Fibroblast of lung (primary cell): ENCODE measurements at regions not wholly inside any gene's neighbourhood (a gene's known extent, or its start where the extent isn't known, plus 50 kb on each side); places are given as distances from the start of the nearest gene placed in this dataset.

Source experiments
- DNase-seq, 2 donors: peaks; one replicate each; pipeline versions ENCODE4 v3.0.0 to v3.0.0-alpha.2; 2010; ENCODE audit warnings: low read depth in 2 of 2
- H2AFZ ChIP-seq: 2 replicates; pipeline ENCODE4 v1.5.1; 2012; ENCODE audit warnings: low read length, control low read depth, inconsistent platforms
- H3K27ac ChIP-seq: 2 replicates; pipeline ENCODE4 v1.5.1; 2011; ENCODE audit warnings: low read length, control low read depth; ENCODE audit not compliant: insufficient read depth
- H3K27me3 ChIP-seq: 2 replicates; pipeline ENCODE4 v1.5.1; 2011; ENCODE audit warnings: mild to moderate bottlenecking, low read length; ENCODE audit not compliant: control insufficient read depth, insufficient read depth
- H3K36me3 ChIP-seq: 2 replicates; pipeline ENCODE4 v1.5.1; 2011; ENCODE audit warnings: low read length; ENCODE audit not compliant: control insufficient read depth, insufficient read depth
- H3K4me1 ChIP-seq: 2 replicates; pipeline ENCODE4 v1.5.1; 2011; ENCODE audit warnings: low read length; ENCODE audit not compliant: control insufficient read depth, insufficient read depth; ENCODE audit errors: extremely low read depth
- H3K4me2 ChIP-seq: 2 replicates; pipeline ENCODE4 v1.5.1; 2011; ENCODE audit warnings: low read length, control low read depth; ENCODE audit not compliant: insufficient read depth; ENCODE audit errors: extremely low read depth
- H3K4me3 ChIP-seq, 4 experiments: fragments of 200-600 bp in 1 of 4; sonication (generic) in 1 of 4; replicated peaks in 1 of 4; 2 replicates each; pipeline ENCODE4 v1.5.1; 2011 to 2016; ENCODE audit warnings: low read length in 4 of 4, low read depth in 3 of 4, mild to moderate bottlenecking in 3 of 4, control low read depth in 2 of 4, inconsistent platforms in 1 of 4, mixed read lengths in 1 of 4; ENCODE audit not compliant: insufficient read depth in 1 of 4; ENCODE audit errors: control extremely low read depth in 1 of 4
- H3K79me2 ChIP-seq: 2 replicates; pipeline ENCODE4 v1.5.1; 2012; ENCODE audit warnings: mild to moderate bottlenecking, low read length, inconsistent platforms; ENCODE audit not compliant: control insufficient read depth, insufficient read depth
- H3K9ac ChIP-seq: 2 replicates; pipeline ENCODE4 v1.5.1; 2011; ENCODE audit warnings: mild to moderate bottlenecking, low read length, control low read depth; ENCODE audit not compliant: insufficient read depth
- H3K9me3 ChIP-seq: 2 replicates; pipeline ENCODE4 v1.5.1; 2012; ENCODE audit warnings: low read depth, low read length; ENCODE audit not compliant: control insufficient read depth, insufficient read depth
- H4K20me1 ChIP-seq: 2 replicates; pipeline ENCODE4 v1.5.1; 2011; ENCODE audit warnings: low read length; ENCODE audit not compliant: control insufficient read depth, insufficient read depth; ENCODE audit errors: extremely low read depth
- EZH2 ChIP-seq: IDR thresholded peaks from 2 replicates; pipeline ENCODE4 v1.5.1; 2012; ENCODE audit warnings: low read length, control low read depth, mild to moderate bottlenecking; ENCODE audit errors: missing control alignments
- TF ChIP-seq, protein P1 (sequence below), 2 donors: IDR thresholded peaks in 1 of 2; conservative IDR thresholded peaks in 1 of 2; 1 replicate in 1 of 2; 2 replicates in 1 of 2; pipeline ENCODE4 v1.5.1; 2011 to 2012; ENCODE audit warnings: low read length in 2 of 2, control low read depth in 1 of 2, inconsistent platforms in 1 of 2, low read depth in 1 of 2, mild to moderate bottlenecking in 1 of 2

DNA sequence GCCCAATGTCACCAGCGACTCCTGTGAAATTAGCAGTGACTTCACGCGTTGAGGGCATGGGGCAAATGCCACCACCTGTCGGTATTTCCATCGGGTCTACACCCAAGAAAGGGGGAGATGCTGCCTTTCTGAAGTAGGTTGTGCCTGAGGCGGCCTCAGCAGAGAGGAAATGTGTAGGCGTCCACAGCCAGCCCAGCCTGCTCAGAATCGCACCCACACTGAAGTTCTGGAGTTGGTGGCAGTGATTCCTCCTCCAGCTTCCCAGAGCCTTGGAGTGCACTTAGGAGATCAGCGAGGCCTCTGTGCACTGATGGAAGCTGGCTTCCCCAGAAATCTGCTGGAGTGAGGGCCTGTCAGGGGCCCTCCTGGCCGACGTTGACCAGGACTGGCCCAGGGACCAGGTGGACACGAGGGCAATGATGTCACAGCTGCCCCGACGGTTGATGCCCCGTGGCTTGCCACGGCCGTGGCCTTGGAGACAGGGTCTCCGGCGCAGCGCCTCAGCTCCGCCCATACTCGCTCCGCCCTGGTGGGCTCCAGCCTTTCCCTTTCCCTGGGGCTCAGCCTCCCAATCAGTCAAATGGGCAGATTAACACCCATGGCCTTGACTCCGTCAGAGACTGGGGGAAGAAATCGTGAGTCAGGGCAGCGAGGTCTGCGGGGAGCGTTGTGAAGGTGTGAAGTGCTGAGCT lies 484.8 kb downstream of the PREX1 start:
- TF ChIP-seq EZH2: no peak
- no peak overlapping the region for H3K4me3 ChIP-seq
- no peaks in the 10 kb centered on the region for H4K20me1 ChIP-seq
- H3K9me3 ChIP-seq: no peaks in the 10 kb centered on the region
- no peak overlapping the region for H3K27ac ChIP-seq
- H2AFZ ChIP-seq: no peak overlapping the region
- no peaks in the 10 kb centered on the region for H3K79me2 ChIP-seq
- H3K36me3 ChIP-seq: no peaks in the 10 kb centered on the region
- no peaks in the 10 kb centered on the region for H3K27me3 ChIP-seq
- no peak overlapping the region for H3K4me2 ChIP-seq
- no peak for DNase-seq
- H3K9ac ChIP-seq: no peak overlapping the region
- no peaks in the 10 kb centered on the region for H3K4me1 ChIP-seq

DNA sequence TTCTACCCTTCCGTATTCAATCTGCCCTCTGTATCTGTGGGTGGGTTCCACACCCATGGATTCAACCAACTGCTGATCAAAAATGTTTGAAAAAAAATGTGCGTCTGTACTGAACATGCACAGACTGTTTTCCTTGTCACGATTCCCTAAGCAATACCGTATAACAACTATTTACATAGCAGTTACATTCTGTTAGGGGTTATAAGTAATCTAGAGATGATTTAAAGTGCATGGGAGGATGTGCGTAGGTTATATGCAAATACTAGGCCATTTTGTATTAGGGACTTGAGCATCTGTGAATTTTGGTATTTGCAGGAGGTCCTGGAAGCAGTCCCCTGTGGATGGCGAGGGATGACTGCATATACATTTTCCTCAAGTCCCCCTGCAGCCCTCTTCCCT lies 486.9 kb downstream of the PREX1 start:
- H3K9ac ChIP-seq: no peak overlapping the region
- H2AFZ ChIP-seq: no peak overlapping the region
- no peaks in the 10 kb centered on the region for H3K27me3 ChIP-seq
- H3K4me1 ChIP-seq: no peaks in the 10 kb centered on the region
- no peak for DNase-seq
- no peak overlapping the region for H3K4me3 ChIP-seq
- no peak for TF ChIP-seq EZH2
- TF ChIP-seq, protein P1, sequence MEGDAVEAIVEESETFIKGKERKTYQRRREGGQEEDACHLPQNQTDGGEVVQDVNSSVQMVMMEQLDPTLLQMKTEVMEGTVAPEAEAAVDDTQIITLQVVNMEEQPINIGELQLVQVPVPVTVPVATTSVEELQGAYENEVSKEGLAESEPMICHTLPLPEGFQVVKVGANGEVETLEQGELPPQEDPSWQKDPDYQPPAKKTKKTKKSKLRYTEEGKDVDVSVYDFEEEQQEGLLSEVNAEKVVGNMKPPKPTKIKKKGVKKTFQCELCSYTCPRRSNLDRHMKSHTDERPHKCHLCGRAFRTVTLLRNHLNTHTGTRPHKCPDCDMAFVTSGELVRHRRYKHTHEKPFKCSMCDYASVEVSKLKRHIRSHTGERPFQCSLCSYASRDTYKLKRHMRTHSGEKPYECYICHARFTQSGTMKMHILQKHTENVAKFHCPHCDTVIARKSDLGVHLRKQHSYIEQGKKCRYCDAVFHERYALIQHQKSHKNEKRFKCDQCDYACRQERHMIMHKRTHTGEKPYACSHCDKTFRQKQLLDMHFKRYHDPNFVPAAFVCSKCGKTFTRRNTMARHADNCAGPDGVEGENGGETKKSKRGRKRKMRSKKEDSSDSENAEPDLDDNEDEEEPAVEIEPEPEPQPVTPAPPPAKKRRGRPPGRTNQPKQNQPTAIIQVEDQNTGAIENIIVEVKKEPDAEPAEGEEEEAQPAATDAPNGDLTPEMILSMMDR (conservative IDR thresholded peaks at IDR 0.05 in 1 of 2, IDR thresholded peaks at IDR 0.05 in 1 of 2; ENCODE audit: low read depth in 1 of 2, low read length in 2 of 2): no peak
- no peak overlapping the region for H3K4me2 ChIP-seq
- H3K36me3 ChIP-seq: no peaks in the 10 kb centered on the region
- no peaks in the 10 kb centered on the region for H3K79me2 ChIP-seq
- H3K9me3 ChIP-seq: no peaks in the 10 kb centered on the region
- no peaks in the 10 kb centered on the region for H4K20me1 ChIP-seq
- H3K27ac ChIP-seq: no peak overlapping the region

DNA sequence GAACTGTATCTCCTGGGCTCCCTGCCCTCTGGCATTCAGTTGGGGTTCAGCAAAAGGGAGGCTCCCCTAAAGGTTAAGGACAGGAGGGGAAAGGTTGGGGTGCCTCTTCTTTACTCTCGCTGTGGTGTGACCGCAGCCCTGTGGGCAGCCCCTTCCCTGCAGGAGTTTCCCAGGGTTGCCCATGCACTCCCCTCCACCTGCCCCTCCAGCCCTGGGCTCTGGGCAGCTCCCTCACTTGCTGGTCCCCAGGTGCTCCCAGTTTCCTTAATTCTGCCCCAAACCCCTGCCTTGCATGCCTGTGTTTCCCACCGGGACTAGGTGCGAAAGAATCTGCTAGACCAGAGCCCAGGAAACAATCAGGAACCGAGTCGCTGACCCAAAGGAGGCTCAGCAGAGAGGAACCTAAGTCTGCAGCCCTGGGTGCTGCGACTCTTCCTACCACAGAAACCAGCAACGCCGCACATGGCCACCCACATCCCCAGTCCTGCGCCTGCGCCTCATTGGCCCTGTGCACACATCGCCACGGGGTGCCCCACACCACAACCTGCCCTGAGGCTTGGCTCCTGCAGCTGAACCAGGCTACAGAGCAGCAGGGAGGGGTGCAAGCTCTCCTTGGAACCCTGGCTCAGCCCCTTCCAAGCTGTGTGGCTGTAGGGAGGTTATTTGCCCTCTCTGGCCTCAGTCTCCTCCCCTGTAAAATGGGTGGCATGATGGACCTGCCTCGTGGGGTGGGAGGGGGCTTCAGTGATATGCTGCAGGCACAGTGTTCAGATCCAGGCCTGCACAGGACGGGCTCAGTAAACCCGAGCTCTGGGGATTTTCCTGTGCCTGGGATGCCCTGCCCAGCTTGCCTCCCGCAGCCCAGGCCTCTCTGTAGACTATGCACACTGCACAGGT lies 487.6 kb downstream of the PREX1 start:
- TF ChIP-seq, protein P1 (conservative IDR thresholded peaks at IDR 0.05 in 1 of 2, IDR thresholded peaks at IDR 0.05 in 1 of 2; ENCODE audit: low read depth in 1 of 2, low read length in 2 of 2): no peak
- no peak for TF ChIP-seq EZH2
- no peaks in the 10 kb centered on the region for H3K9me3 ChIP-seq
- H4K20me1 ChIP-seq: no peaks in the 10 kb centered on the region
- no peaks in the 10 kb centered on the region for H3K4me1 ChIP-seq
- no peak overlapping the region for H3K4me3 ChIP-seq
- no peak overlapping the region for H2AFZ ChIP-seq
- H3K36me3 ChIP-seq: no peaks in the 10 kb centered on the region
- H3K27me3 ChIP-seq: no peaks in the 10 kb centered on the region
- no peak for DNase-seq
- no peaks in the 10 kb centered on the region for H3K79me2 ChIP-seq
- H3K9ac ChIP-seq: no peak overlapping the region
- H3K27ac ChIP-seq: no peak overlapping the region
- no peak overlapping the region for H3K4me2 ChIP-seq
